Thyroid gland (tissue), 4 donors: ENCODE measurements at regions not wholly inside any gene's neighbourhood (a gene's known extent, or its start where the extent isn't known, plus 50 kb on each side); places are given as distances from the start of the nearest gene placed in this dataset.

ENCODE experiments used
- CTCF ChIP-seq, 6 experiments: fragments of 200-600 bp in 3 of 6; fragments of 450-650 bp in 3 of 6; sonication (generic) in 3 of 6; IDR thresholded peaks; one replicate each; pipeline ENCODE4 v1.5.1; 2016 to 2019; ENCODE audit warnings: antibody characterized with exemption in 6 of 6, mild to moderate bottlenecking in 2 of 6, inconsistent platforms in 1 of 6, moderate library complexity in 1 of 6
- POLR2A ChIP-seq, 2 donors: fragments of 450-650 bp; IDR thresholded peaks; one replicate each; pipeline ENCODE4 v1.6.1; 2017; ENCODE audit warnings: antibody characterized with exemption in 2 of 2, mild to moderate bottlenecking in 2 of 2, moderate library complexity in 1 of 2

DNA sequence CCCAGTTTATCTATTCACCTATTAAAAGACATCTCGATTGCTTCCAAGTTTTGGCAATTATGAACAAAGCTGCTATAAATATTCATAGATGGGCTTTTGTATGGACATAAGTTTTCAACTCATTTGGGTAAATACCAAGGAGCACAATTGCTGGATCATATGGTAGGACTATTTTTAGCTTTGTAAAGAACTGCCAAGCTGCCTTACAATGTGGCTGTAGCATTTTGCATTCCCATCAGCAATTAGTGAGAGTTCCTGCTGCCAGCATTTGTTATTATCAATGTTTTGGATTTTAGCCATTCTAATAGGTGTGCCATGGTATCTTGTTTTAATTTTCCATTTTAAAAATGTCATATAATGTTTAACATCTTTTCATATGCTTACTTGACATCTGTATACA, 475.6 kb upstream of the NCAM2 start:
- TF ChIP-seq CTCF (IDR thresholded peaks at IDR 0.05), result no peak
- no peak for TF ChIP-seq POLR2A (IDR thresholded peaks at IDR 0.05)
